NCI-H748 treated with DMSO at 0.1 percent for 48 hours (cell line): ENCODE measurements at regions not wholly inside any gene's neighbourhood (a gene's known extent, or its start where the extent isn't known, plus 50 kb on each side); places are given as distances from the start of the nearest gene placed in this dataset.

Source experiments
- DNase-seq: peaks from one replicate; lab custom pipeline; 2025; lab: John Stamatoyannopoulos, UW

- no peak for DNase-seq
Observed at GRCh38 chr3:104510131-104510849, 856.4 kb upstream of the ALCAM start.

GRCh38 chr3:104514371-104514770 lies 852.3 kb upstream of the ALCAM start:
- DNase-seq = no peak

DNA sequence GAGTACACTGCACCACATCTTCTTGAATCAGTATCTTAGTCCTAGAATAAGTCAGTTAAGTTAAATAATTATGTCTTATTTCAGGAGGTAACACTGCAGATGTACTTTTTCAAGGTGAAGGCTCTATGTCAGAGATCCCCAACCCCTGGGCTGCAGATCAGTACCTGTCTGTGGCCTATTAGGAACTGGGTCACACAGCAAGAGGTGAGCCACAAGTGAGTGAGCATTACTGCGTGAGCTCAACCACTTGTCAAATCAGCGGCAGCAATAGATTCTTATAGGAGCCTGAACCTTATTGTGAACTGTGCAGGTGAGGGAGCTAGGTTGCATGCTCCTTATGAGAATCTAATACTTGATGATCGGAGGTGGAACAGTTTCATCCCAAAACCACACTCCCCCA lies 851.9 kb upstream of the ALCAM start:
- DNase-seq = no peak

GRCh38 chr3:104519068-104519467 lies 847.6 kb upstream of the ALCAM start:
- no peak for DNase-seq

- no peak for DNase-seq
Observed at GRCh38 chr3:104519468-104520227, 847.1 kb upstream of the ALCAM start.

- no peak for DNase-seq
Observed at GRCh38 chr3:104520228-104520655, 846.5 kb upstream of the ALCAM start.

DNA sequence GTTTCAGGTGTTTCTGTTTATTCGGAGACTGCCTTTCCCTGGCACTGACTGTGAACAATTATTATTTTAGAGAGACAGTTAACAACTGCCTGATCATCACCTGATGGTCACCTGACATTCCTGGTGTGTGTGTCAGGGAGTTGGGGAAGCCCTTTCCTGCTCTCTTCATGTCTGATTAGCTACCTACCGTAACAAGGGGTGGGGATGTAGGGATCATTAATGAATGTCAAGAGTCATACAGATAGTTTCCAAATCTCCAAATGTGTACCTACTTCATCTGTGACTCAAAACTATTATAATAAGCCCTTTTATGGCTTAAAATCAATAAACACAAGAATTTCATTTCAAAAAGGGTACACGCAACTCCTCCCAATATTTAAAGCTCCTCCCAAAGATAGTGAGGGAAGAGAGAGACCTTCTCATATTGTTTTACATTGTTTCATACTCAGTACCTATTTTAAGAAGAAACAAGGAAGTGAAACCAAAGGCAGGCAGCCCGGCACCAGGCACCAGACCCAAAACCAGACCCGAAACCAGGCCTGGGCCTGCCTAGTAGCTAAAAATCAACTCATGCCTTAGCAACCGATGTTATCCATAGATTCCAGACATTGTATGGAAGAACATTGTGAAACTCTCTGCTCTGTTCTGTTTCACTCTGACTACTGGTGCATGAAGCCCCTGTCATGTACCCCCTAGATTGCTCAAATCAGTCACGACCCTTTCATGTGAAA lies 844.9 kb upstream of the ALCAM start:
- DNase-seq = no peak

DNA sequence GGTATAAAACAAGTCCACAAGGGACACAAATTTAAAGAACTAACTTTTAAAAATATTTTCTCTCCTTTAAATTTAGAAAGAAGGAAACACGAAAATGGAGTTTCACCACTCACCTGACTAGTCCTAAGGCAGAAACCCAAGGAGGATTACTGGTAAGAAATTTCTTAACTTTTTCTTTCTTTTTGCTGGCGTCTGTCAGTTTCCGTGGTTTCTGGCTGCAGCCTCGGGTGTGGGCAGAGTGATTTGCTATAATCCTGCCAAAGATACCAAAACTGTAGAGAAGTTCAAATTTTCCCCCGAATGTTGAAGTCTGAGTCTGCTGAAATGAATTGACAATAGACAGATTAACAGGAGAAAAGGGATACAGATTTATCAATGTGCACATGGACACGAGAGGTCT lies 843.6 kb upstream of the ALCAM start:
- DNase-seq = no peak

DNA sequence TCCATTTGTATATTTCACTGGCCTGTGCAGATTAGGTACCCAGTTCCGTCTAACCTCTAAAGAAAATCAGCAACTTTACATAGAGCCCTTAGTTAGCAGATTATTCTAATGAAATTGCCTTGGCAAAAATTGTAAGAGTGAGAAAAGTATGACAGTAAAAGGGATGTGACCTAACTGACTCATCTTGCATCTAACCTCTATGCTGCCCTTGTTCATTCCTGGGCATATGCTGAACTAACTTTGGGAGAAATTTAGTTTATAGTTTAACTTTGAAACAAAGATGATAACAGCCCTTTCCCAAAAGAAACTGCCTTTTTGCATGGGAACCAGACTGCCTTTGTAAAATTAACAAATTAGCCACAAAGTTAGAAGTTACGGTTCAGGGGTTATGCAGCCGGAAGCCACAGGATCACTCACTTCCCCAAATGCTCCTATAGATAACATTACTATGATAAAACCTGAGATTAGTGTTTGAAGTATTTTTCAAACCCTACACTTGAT lies 839.8 kb upstream of the ALCAM start:
- DNase-seq = no peak

DNA sequence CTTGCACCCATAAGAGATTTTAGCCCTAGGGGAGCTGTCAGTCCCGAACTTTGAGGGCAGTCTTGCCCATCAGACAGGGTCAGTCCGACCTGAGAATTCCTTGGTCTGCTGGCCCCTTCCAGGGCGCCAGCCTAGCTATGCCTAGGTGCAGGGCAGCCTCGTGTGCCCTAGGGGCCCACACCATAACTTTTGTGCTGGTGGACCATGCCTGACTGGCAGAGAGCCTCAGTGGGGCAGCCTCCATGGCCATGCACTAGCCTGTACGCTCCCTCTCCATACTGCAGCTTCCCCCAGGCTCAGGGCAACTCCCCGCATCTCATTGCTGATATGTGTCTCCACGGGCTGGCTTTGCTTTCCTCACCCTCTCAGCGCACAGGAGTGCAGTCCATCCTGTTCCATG lies 835.8 kb upstream of the ALCAM start:
- no peak for DNase-seq

- no peak for DNase-seq
Observed at GRCh38 chr3:104536715-104537114, 830.0 kb upstream of the ALCAM start.

DNA sequence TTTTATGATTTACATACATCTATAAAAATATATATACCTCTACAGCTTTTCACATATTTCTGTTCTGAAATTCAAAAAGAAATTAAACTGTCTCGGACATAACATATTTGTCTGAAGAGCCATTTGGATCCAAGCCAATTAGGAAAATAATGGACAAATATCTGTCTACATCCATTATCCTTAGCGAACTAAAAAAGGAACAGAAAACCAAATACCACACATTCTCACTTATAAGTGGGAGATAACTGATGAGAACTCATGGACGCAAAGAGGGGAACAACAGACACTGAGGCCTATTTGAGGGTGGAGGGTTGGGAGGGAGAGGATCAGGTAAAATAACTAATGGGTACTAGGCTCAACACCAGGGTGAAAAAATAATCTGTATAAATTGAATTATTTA lies 829.4 kb upstream of the ALCAM start:
- DNase-seq = no peak

- DNase-seq = no peak
Observed at GRCh38 chr3:104546301-104546700, 820.4 kb upstream of the ALCAM start.

DNA sequence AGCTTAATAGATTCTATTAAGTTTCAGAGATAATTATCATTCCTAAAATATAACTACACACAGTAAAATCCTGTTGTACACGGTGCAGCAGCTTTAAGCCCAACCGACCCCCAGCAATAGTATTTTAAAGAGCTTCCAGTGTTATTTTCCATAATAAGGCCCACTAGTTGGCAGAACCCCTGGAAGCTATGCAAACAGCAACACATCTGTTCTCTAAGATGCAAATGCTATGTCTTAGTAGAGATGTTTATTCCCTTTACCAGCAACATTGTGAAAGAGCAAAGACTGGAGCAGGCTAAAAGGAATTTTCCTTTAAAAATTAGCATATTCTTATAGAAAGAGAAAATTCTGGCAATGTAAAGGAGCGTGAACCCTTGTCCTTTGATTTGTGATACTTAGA lies 819.7 kb upstream of the ALCAM start:
- no peak for DNase-seq

- no peak for DNase-seq
Observed at GRCh38 chr3:104548401-104548800, 818.3 kb upstream of the ALCAM start.

- no peak for DNase-seq
Observed at GRCh38 chr3:104549099-104549714, 817.5 kb upstream of the ALCAM start.

GRCh38 chr3:104553121-104553520 lies 813.6 kb upstream of the ALCAM start:
- no peak for DNase-seq

DNA sequence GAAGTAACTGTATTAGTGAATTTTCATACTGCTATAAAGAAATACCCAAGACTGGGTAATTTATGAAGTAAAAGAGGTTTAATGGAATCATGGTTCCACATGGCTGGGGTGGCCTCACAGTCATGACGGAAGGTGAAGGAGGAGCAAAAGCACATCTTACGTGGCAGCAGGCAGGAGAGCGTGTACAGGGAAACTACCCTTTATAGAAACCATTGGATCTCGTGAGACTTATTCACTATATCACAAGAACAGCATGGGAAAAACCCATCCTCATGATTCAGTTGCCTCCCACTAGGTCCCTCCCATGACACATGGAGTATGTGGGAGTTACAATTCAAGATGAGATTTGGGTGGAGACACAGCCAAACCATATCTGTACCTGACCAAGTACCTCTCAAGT lies 812.3 kb upstream of the ALCAM start:
- DNase-seq = no peak

DNA sequence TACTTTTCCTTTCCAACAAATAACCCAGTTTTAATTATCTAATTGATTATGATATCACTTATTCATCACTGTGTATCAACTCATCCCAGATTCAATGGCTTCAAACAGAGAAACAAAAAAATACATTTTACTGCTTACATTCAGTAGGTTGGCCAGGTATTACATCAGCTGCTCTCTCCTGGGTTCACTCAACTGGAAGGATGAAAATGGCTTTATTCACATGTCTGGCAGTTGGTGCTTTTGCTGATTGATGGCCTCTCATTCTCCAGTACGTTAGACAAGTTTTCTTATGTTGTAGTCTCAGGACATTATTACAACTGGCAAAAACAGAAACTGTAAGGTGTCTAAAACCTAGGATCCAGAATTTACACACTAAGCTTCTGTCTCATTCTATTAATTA lies 811.0 kb upstream of the ALCAM start:
- no peak for DNase-seq

GRCh38 chr3:104556372-104557078 lies 810.2 kb upstream of the ALCAM start:
- DNase-seq = no peak

GRCh38 chr3:104561324-104561723 lies 805.4 kb upstream of the ALCAM start:
- no peak for DNase-seq
